HG03432 (cell line): ENCODE measurements at regions not wholly inside any gene's neighbourhood (a gene's known extent, or its start where the extent isn't known, plus 50 kb on each side); places are given as distances from the start of the nearest gene placed in this dataset.
"Not testable (repeated sequence)": the region's sequence is repeated elsewhere in the genome, so short reads cannot be mapped to it uniquely, and the experiment has no call there.

Source experiments
- ATAC-seq: cut with Tn5 transposase; IDR thresholded peaks from one replicate; pipeline ENCODE4 v1.9.1; 2021; ENCODE audit warnings: mild to moderate bottlenecking, moderate library complexity; ENCODE audit not compliant: unreplicated experiment

DNA sequence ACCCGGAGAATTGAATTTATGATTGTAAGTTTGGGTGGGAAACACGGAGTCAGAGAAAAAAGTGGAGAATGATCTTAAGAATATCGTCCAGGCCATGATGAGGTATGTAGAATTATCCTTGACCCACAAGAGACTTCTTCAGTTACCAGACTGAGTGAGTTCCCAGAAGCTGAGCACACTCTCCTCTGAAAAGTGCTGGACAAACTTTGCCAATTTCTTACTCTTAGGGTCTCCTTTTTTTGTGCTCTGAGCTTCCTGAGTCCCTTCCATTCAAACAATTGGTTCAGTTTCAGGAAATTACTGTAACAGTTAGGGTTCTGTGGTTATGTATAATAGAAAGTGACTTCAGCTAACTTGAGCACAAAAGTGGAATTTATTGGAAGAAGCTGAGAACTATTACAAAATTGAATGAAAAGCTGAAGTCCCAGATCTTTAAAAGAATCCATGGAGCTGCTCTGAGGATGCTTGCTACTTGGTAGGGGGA, 50.6 kb upstream of the EHBP1 start:
- ATAC-seq: no peak

DNA sequence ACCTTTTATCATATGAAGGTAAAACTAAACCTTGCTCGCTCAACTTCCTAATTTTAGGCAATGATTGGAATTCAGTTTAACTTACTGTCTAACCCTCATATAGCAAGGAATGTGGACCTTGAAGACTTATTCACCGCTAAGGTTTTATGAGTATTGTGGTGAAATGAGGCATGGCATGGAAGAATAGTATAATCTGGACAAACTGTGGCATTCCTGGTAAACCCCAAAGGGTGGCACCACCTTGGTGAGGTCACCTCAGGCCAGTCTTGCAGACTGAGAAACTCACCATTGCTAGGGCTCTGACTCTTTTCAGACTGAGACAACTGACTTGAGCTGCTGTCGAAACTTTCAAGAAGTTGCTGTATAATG, 51.1 kb upstream of the EHBP1 start:
- ATAC-seq: no peak

GRCh38 chr2:62653582-62654422, 51.7 kb upstream of the EHBP1 start:
- ATAC-seq: no peak

DNA sequence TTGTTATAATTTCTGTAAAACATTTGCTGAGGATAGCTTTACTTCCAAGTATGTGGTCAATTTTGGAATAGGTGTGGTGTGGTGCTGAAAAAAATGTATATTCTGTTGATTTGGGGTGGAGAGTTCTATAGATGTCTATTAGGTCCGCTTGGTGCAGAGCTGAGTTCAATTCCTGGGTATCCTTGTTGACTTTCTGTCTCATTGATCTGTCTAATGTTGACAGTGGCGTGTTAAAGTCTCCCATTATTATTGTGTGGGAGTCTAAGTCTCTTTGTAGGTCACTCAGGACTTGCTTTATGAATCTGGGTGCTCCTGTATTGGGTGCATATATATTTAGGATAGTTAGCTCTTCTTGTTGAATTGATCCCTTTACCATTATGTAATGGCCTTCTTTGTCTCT, 56.4 kb upstream of the EHBP1 start:
- ATAC-seq: not testable (repeated sequence)

DNA sequence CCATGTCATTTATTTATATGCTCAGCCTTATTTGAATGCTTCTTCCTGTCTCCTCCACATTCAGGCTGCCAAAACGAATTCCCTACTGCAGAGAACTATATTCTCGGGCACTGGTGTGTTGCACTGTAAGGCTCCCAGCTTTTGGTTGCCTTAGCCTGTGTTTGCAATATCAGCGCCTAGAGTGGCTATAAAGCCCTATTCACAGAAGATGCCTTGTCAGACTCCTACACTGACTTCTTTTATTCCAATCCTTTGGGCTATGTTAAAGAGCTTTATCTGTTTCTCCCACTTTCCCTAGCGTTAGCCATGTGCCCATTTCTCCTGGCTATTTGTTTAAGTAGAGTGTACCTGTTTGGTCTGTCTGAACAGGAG, 62.4 kb upstream of the EHBP1 start:
- ATAC-seq: no peak

- ATAC-seq: no peak
These were observed 62.9 kb upstream of the EHBP1 start for GRCh38 chr2:62642429-62643099.

- no peak for ATAC-seq
These were observed 63.6 kb upstream of the EHBP1 start for GRCh38 chr2:62641936-62642335.

DNA sequence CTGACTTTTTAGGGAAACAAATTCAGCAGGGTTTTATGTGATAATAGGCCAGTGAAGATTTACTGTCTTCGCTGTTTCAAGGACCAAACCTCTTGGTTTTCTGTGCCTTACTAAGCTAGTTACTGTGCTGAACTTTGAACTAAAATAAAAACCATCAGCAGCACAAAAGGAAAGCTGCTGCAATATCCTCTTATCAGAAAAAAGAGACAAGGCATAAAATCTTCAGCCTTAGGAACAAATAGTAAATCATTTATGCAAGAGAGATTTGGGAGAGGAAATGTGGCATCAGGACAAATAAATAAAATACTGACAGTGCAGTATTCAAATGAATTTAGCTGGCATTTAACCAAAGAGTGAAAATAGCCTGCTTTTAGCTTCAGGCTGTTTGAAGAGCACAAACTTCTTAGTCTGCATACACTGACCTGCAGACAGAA, 64.1 kb upstream of the EHBP1 start:
- no peak for ATAC-seq

- ATAC-seq: no peak
These were observed 74.1 kb upstream of the EHBP1 start for GRCh38 chr2:62631160-62632085.

GRCh38 chr2:62630206-62630605, 75.3 kb upstream of the EHBP1 start:
- not testable (repeated sequence) for ATAC-seq

DNA sequence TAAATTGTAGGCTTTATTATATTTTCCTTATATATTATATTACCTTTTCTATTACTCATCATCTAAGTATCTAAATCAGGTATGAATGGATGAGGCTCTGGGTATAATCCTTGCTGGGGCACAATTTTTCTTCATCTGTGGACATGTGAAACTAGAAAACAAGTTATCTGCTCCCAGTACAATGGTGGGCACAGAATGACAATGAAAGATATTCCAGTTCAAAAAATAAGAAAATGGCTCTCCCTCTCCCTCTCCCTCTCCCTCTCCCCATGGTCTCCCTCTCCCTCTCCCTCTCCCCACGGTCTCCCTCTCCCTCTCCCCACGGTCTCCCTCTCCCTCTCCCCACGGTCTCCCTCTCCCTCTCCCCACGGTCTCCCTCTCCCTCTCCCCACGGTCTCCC, 76.2 kb upstream of the EHBP1 start:
- ATAC-seq: not testable (repeated sequence)

- ATAC-seq: no peak
These were observed 77.8 kb upstream of the EHBP1 start for GRCh38 chr2:62627667-62628066.

DNA sequence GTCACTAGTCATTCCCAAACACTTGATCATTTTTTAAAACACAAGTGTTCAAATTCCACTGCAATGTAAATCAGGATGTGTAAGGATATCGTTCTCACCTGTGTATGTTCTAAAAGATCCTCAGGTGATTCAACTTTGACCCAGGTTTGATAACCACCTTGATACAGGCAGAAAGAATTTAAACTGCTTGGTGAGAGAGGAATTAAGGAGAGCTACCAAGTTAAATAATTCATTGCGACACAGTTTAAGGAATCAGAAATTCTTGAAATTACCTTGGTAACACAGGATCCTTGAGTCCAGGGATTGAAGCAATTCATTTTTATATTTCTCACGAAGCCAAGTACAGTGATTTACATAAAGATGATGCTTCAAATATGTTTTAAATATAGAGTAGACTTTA, 80.7 kb upstream of the EHBP1 start:
- ATAC-seq: no peak

DNA sequence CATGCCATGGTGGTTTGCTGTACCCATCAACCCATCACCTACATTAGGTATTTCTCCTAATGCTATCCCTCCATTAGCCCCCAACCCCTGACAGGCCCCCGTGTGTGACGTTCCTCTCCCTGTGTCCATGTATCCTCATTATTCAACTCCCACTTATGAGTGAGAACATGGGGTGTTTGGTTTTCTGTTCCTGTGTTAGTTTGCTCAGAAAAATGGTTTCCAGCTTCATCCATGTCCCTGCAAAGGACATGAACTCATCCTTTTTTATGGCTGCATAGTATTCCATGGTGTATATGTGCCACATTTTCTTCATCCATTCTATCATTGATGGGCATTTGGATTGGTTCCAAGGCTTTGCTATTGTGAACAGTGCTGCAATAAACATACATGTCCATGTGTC, 89.0 kb upstream of the EHBP1 start:
- ATAC-seq: not testable (repeated sequence)

GRCh38 chr2:62611854-62612253, 93.7 kb upstream of the EHBP1 start:
- no peak for ATAC-seq

DNA sequence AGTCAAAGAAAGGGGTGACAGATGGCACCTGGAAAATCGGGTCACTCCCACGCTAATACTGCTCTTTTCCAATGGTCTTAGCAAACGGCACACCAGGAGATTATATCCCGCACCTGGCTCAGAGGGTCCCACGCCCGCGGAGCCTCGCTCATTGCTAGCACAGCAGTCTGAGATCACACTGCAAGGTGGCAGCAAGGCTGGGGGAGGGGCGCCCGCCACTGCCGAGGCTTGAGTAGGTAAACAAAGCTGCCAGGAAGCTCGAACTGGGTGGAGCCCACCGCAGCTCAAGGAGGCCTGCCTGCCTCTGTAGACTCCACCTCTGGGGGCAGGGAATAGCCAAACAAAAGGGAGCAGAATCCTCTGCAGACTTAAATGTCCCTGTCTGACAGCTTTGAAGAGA, 99.5 kb upstream of the TMEM17 start:
- ATAC-seq: not testable (repeated sequence)

GRCh38 chr2:62604336-62604735, 98.3 kb upstream of the TMEM17 start:
- ATAC-seq: no peak

DNA sequence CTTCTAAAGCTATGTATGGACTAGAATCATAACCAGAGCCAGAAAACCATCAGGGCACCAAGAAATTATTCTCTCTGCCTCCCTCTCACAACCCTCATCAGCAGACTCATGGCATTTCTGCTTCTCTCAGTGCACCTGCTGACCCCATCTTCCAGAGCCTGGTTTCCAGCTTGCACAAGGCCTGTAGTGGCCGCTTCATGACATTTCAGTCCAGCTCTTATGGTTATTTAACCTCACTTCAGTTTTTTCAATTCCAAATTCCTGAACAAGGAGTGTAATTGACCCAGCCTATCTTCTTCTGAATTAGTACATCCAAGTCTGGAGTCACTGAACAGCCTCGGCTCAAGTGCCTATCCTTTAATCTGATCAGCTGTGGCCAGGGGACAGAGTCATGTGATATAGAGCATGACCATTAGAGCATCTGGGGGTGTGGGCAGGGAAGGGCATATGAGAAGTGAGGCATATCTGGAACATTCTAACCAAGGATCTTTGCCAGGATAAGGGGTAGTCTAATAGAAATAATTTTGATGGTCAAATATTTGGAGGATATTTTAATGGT, 97.2 kb upstream of the TMEM17 start:
- ATAC-seq: no peak

GRCh38 chr2:62599674-62600410, 93.8 kb upstream of the TMEM17 start:
- ATAC-seq: not testable (repeated sequence)

DNA sequence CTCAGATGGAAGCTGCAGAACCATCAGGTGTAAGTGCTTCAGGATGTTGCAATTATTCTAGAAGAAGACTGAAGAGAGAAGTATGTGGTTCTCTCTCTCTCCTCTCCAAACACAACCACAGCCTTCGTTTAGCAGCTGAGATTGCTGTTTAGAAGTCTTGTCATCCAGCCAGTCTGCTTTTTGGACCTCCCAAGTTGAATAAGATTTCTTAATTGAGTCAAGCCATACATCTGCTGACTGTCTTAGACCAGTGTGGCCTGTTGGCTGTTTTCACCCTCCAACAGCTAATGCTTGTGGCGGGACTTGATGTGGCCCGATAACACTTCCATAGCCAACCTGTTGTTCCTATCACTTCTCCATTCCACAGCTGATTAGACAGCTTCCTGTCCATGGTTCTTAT, 91.3 kb upstream of the TMEM17 start:
- ATAC-seq: no peak
